ENCODE measurements at regions not wholly inside any gene's neighbourhood (a gene's known extent, or its start where the extent isn't known, plus 50 kb on each side); places are given as distances from the start of the nearest gene placed in this dataset.
"Not testable (repeated sequence)": the region's sequence is repeated elsewhere in the genome, so short reads cannot be mapped to it uniquely, and the experiment has no call there.

GRCh38 chr6:9697263-9697931 lies 717.5 kb downstream of the TFAP2A start:
- Histone ChIP-seq H3K36me3 (no peaks in the 10 kb centered on the region), H3K27me3 (replicated peaks in 1 of 7) (no peaks in the 10 kb centered on the region), H3K27ac (no peak overlapping the region), H3K4me3 (no peak overlapping the region), H3K4me1 (no peaks in the 10 kb centered on the region), H3K9me3 (peaks cover 0 to 16% (median 10%) of the 10 kb centered on the region in 8 donors)
- DNase-seq, result no peak
- intact Hi-C loops (cut with DNase I; ENCODE audit: low total_unique reads), result no loop called here
- WGBS, 5 donors, result 80 to 88% (median 87%) methylated on average over 7 of the region's 7 CpGs
- TF ChIP-seq CTCF (IDR thresholded peaks at IDR 0.05 in 8 of 11, conservative IDR thresholded peaks at IDR 0.05 in 3 of 11) (no peak), POLR2A (IDR thresholded peaks at IDR 0.05) (no peak), POLR2AphosphoS5 (IDR thresholded peaks at IDR 0.05) (no peak)

GRCh38 chr6:9690388-9690787 lies 724.5 kb downstream of the TFAP2A start:
- intact Hi-C loops (cut with DNase I; ENCODE audit: low total_unique reads), result no loop called here
- DNase-seq, result no peak
- TF ChIP-seq CTCF (IDR thresholded peaks at IDR 0.05 in 8 of 11, conservative IDR thresholded peaks at IDR 0.05 in 3 of 11) (no peak), POLR2AphosphoS5 (IDR thresholded peaks at IDR 0.05) (no peak), POLR2A (IDR thresholded peaks at IDR 0.05) (no peak)
- Histone ChIP-seq H3K9me3 (peaks cover 0 to 11% (median 7%) of the 10 kb centered on the region in 8 donors), H3K27me3 (replicated peaks in 1 of 7) (no peaks in the 10 kb centered on the region), H3K36me3 (no peaks in the 10 kb centered on the region), H3K27ac (no peak overlapping the region), H3K4me1 (no peaks in the 10 kb centered on the region), H3K4me3 (no peak overlapping the region)

- intact Hi-C loops (cut with DNase I; ENCODE audit: low total_unique reads), result not testable (repeated sequence)
- 80 to 92% (median 89%) methylated on average over 6 of the region's 6 CpGs for WGBS, 5 donors
Measured at GRCh38 chr6:9680727-9681126, 734.1 kb downstream of the TFAP2A start.

GRCh38 chr6:9675122-9675521 lies 739.8 kb downstream of the TFAP2A start:
- DNase-seq, result no peak
- no peaks in the 10 kb centered on the region for H3K27me3 ChIP-seq (replicated peaks in 1 of 7)
- TF ChIP-seq POLR2A (IDR thresholded peaks at IDR 0.05) (no peak), POLR2AphosphoS5 (IDR thresholded peaks at IDR 0.05) (no peak), CTCF (IDR thresholded peaks at IDR 0.05 in 8 of 11, conservative IDR thresholded peaks at IDR 0.05 in 3 of 11) (no peak)
- H3K9me3 ChIP-seq, result peaks cover 0 to 19% (median 8%) of the 10 kb centered on the region in 8 donors
- no peak overlapping the region for H3K27ac ChIP-seq
- intact Hi-C loops (cut with DNase I; ENCODE audit: low total_unique reads), result no loop called here
- H3K4me1 ChIP-seq, result no peaks in the 10 kb centered on the region
- WGBS, 5 donors, result 33 to 63% (median 57%) methylated on average over 1 of the region's 1 CpG
- H3K4me3 ChIP-seq, result no peak overlapping the region
- H3K36me3 ChIP-seq, result no peaks in the 10 kb centered on the region

More at GRCh38 chr6:9680727-9681126, 734.1 kb downstream of the TFAP2A start:
- peaks cover 0 to 31% (median 13%) of the 10 kb centered on the region in 8 donors for H3K9me3 ChIP-seq
- H3K36me3 ChIP-seq; H3K4me1 ChIP-seq; H3K27me3 ChIP-seq (replicated peaks in 1 of 7); DNase-seq; H3K4me3 ChIP-seq; H3K27ac ChIP-seq: not testable (repeated sequence)

All from spleen (tissue), 11 donors.